GM23338 (cell line): ENCODE measurements at regions not wholly inside any gene's neighbourhood (a gene's known extent, or its start where the extent isn't known, plus 50 kb on each side); places are given as distances from the start of the nearest gene placed in this dataset.

Experiments used
- ATAC-seq: fragments of 200-7000 bp; cut with Tn5 transposase; 3 replicates; pipeline ENCODE4 v1.9.1; 2020
- DNase-seq: peaks from one replicate; pipeline ENCODE4 v3.0.0-alpha.2; 2015; ENCODE audit warnings: low spot score
- H2AFZ ChIP-seq: fragments of 200-600 bp; sonication (generic); 2 replicates; pipeline ENCODE4 v1.8.0; 2016; ENCODE audit warnings: antibody characterized with exemption, mild to moderate bottlenecking, moderate library complexity
- H3F3A ChIP-seq: fragments of 200-600 bp; sonication (generic); replicated peaks from 2 replicates; pipeline ENCODE4 v1.8.0; 2017; ENCODE audit warnings: antibody characterized with exemption, mixed run types, low read depth
- H3K27ac ChIP-seq: fragments of 200-600 bp; sonication (generic); 2 replicates; pipeline ENCODE4 v1.6.1; 2016; ENCODE audit warnings: low read depth
- H3K27me3 ChIP-seq: fragments of 200-600 bp; sonication (generic); 2 replicates; pipeline ENCODE4 v1.8.0; 2016; ENCODE audit warnings: mild to moderate bottlenecking, mixed run types, moderate library complexity; ENCODE audit not compliant: insufficient read depth
- H3K36me3 ChIP-seq: fragments of 200-600 bp; sonication (generic); 2 replicates; pipeline ENCODE4 v1.8.0; 2016; ENCODE audit warnings: mild to moderate bottlenecking; ENCODE audit not compliant: insufficient read depth
- H3K4me1 ChIP-seq: fragments of 200-600 bp; sonication (generic); 2 replicates; pipeline ENCODE4 v1.8.0; 2016; ENCODE audit warnings: mild to moderate bottlenecking, moderate library complexity; ENCODE audit not compliant: insufficient read depth
- H3K4me2 ChIP-seq: fragments of 200-600 bp; sonication (generic); 2 replicates; pipeline ENCODE4 v1.7.1; 2017; ENCODE audit warnings: mixed run types
- H3K4me3 ChIP-seq: fragments of 200-600 bp; sonication (generic); 2 replicates; pipeline ENCODE4 v1.6.1; 2016; ENCODE audit warnings: mixed run types
- H3K79me2 ChIP-seq: fragments of 200-600 bp; sonication (generic); replicated peaks from 2 replicates; pipeline ENCODE4 v1.8.0; 2017; ENCODE audit warnings: mild to moderate bottlenecking; ENCODE audit not compliant: insufficient read depth
- H3K9me2 ChIP-seq: fragments of 200-600 bp; sonication (generic); 2 replicates; pipeline ENCODE4 v1.8.0; 2017; ENCODE audit not compliant: insufficient read depth
- H4K20me1 ChIP-seq: fragments of 200-600 bp; sonication (generic); replicated peaks from 2 replicates; pipeline ENCODE4 v1.8.0; 2017; ENCODE audit warnings: mild to moderate bottlenecking; ENCODE audit not compliant: insufficient read depth
- H3K27ac Mint-ChIP-seq: 2 replicates; pipeline ENCODE4 v1.8.0; 2020; ENCODE audit warnings: inconsistent platforms, mild to moderate bottlenecking, moderate library complexity, mixed read lengths
- H3K27me3 Mint-ChIP-seq: 3 replicates; pipeline ENCODE4 v1.8.0; 2022; ENCODE audit warnings: low read depth, mild to moderate bottlenecking, moderate library complexity, mixed read lengths, inconsistent platforms; ENCODE audit not compliant: insufficient read depth, poor library complexity
- H3K36me3 Mint-ChIP-seq: 3 replicates; pipeline ENCODE4 v1.8.0; 2021; ENCODE audit warnings: low read depth, mild to moderate bottlenecking, inconsistent platforms, moderate library complexity, mixed read lengths
- H3K4me1 Mint-ChIP-seq: 3 replicates; pipeline ENCODE4 v1.8.0; 2020; ENCODE audit warnings: mild to moderate bottlenecking, inconsistent platforms, mixed read lengths
- H3K4me3 Mint-ChIP-seq: 3 replicates; pipeline ENCODE4 v1.8.0; 2021; ENCODE audit warnings: moderate library complexity, mild to moderate bottlenecking, inconsistent platforms, mixed read lengths
- H3K9me3 Mint-ChIP-seq: 3 replicates; pipeline ENCODE4 v1.8.0; 2020; ENCODE audit warnings: moderate library complexity, mild to moderate bottlenecking, inconsistent platforms, mixed read lengths
- CREB1 ChIP-seq: fragments of 250-450 bp; sonication (Bioruptor Pico); IDR thresholded peaks from 2 replicates; pipeline ENCODE4 v1.5.0; 2020; ENCODE audit warnings: low read depth, mild to moderate bottlenecking, moderate library complexity
- CTCF ChIP-seq, 2 experiments: fragments of 200-600 bp in 1 of 2; sonication (generic) in 1 of 2; conservative IDR thresholded peaks; 2 replicates each; pipeline versions ENCODE4 v1.5.1 to v1.6.1; 2016 to 2017; ENCODE audit warnings: antibody characterized with exemption in 2 of 2, low read depth in 2 of 2, mild to moderate bottlenecking in 2 of 2, moderate library complexity in 1 of 2
- ETS1 ChIP-seq: IDR thresholded peaks from 2 replicates; pipeline ENCODE4 v1.6.1; 2016; ENCODE audit warnings: antibody characterized with exemption
- EZH2 ChIP-seq: fragments of 200-600 bp; sonication (generic); IDR thresholded peaks from one replicate; pipeline ENCODE4 v1.8.0; 2017; ENCODE audit warnings: antibody characterized with exemption, mild to moderate bottlenecking, low read depth; ENCODE audit not compliant: unreplicated experiment
- NANOG ChIP-seq: IDR thresholded peaks from 2 replicates; pipeline ENCODE4 v1.6.1; 2016; ENCODE audit warnings: antibody characterized with exemption, borderline replicate concordance
- POLR2AphosphoS5 ChIP-seq: IDR thresholded peaks from 2 replicates; pipeline ENCODE4 v1.6.1; 2016; ENCODE audit warnings: antibody characterized with exemption, low read depth
- REST ChIP-seq: IDR thresholded peaks from one replicate; pipeline ENCODE4 v1.6.1; 2018; ENCODE audit warnings: antibody characterized with exemption; ENCODE audit not compliant: unreplicated experiment
- ZNF114 ChIP-seq: fragments of 250-450 bp; sonication (Bioruptor Pico); IDR thresholded peaks from 2 replicates; pipeline ENCODE4 v1.5.0; 2020; ENCODE audit warnings: mild to moderate bottlenecking, moderate library complexity
- ZNF331 ChIP-seq: fragments of 250-450 bp; sonication (Bioruptor Pico); IDR thresholded peaks from 2 replicates; pipeline ENCODE4 v1.5.0; 2020; ENCODE audit warnings: low read depth, mild to moderate bottlenecking, moderate library complexity
- ZNF462 ChIP-seq: fragments of 250-450 bp; sonication (Bioruptor Pico); IDR thresholded peaks from 2 replicates; pipeline ENCODE4 v1.5.0; 2020; ENCODE audit warnings: mild to moderate bottlenecking, moderate library complexity

GRCh38 chr4:71095141-71095540 lies 101.7 kb downstream of the DCK start:
- peaks cover 15% of the 10 kb centered on the region for H3K9me3 Mint-ChIP-seq
- peaks cover 18% of the 10 kb centered on the region for H3K4me1 Mint-ChIP-seq
- Histone ChIP-seq H4K20me1 (no peaks in the 10 kb centered on the region), H3K27ac (no peak overlapping the region), H2AFZ (peak overlapping the region; percentile 88), H3K4me1 (peaks cover 12% of the 10 kb centered on the region), H3K36me3 (no peaks in the 10 kb centered on the region), H3K79me2 (no peaks in the 10 kb centered on the region), H3K27me3 (no peaks in the 10 kb centered on the region), H3K4me2 (peak overlapping the region; percentile 11; the same call in 1 of the 2 replicates), H3K9me2 (no peaks in the 10 kb centered on the region), H3F3A (no peaks in the 10 kb centered on the region), H3K4me3 (no peak overlapping the region)
- H3K36me3 Mint-ChIP-seq, result peaks cover 8% of the 10 kb centered on the region
- H3K27ac Mint-ChIP-seq, result no peak overlapping the region
- no peak overlapping the region for H3K4me3 Mint-ChIP-seq
- DNase-seq, result no peak
- TF ChIP-seq NANOG (no peak), ETS1 (no peak), ZNF331 (CRISPR knock-in tag) (no peak), ZNF114 (CRISPR knock-in tag) (no peak), ZNF462 (no peak), CREB1 (CRISPR knock-in tag) (no peak), EZH2 (no peak), CTCF (conservative IDR thresholded peaks at IDR 0.05; ENCODE audit: low read depth in 2 of 2) (no peak), REST (no peak), POLR2AphosphoS5 (no peak)
- ATAC-seq, result peak; percentile 23; the same call in 1 of the 3 replicates
- peaks cover 5% of the 10 kb centered on the region for H3K27me3 Mint-ChIP-seq
